ENCODE measurements at regions not wholly inside any gene's neighbourhood (a gene's known extent, or its start where the extent isn't known, plus 50 kb on each side); places are given as distances from the start of the nearest gene placed in this dataset.

GRCh38 chr11:79926707-79927106 lies 485.9 kb upstream of the TENM4 start:
- TF ChIP-seq MAX (IDR thresholded peaks at IDR 0.05) = no peak
- TF ChIP-seq TAF1 (IDR thresholded peaks at IDR 0.05; ENCODE audit: low read depth) = no peak
- no peak for TF ChIP-seq CEBPB (IDR thresholded peaks at IDR 0.05)

Measured in Ishikawa (cell line).